Fibroblast of lung (primary cell): ENCODE measurements at regions not wholly inside any gene's neighbourhood (a gene's known extent, or its start where the extent isn't known, plus 50 kb on each side); places are given as distances from the start of the nearest gene placed in this dataset.

ENCODE experiments used
- DNase-seq, 2 donors: peaks; one replicate each; pipeline versions ENCODE4 v3.0.0 to v3.0.0-alpha.2; 2010; ENCODE audit warnings: low read depth in 2 of 2
- H2AFZ ChIP-seq: 2 replicates; pipeline ENCODE4 v1.5.1; 2012; ENCODE audit warnings: low read length, control low read depth, inconsistent platforms
- H3K27ac ChIP-seq: 2 replicates; pipeline ENCODE4 v1.5.1; 2011; ENCODE audit warnings: low read length, control low read depth; ENCODE audit not compliant: insufficient read depth
- H3K27me3 ChIP-seq: 2 replicates; pipeline ENCODE4 v1.5.1; 2011; ENCODE audit warnings: mild to moderate bottlenecking, low read length; ENCODE audit not compliant: control insufficient read depth, insufficient read depth
- H3K36me3 ChIP-seq: 2 replicates; pipeline ENCODE4 v1.5.1; 2011; ENCODE audit warnings: low read length; ENCODE audit not compliant: control insufficient read depth, insufficient read depth
- H3K4me1 ChIP-seq: 2 replicates; pipeline ENCODE4 v1.5.1; 2011; ENCODE audit warnings: low read length; ENCODE audit not compliant: control insufficient read depth, insufficient read depth; ENCODE audit errors: extremely low read depth
- H3K4me2 ChIP-seq: 2 replicates; pipeline ENCODE4 v1.5.1; 2011; ENCODE audit warnings: low read length, control low read depth; ENCODE audit not compliant: insufficient read depth; ENCODE audit errors: extremely low read depth
- H3K4me3 ChIP-seq, 4 experiments: fragments of 200-600 bp in 1 of 4; sonication (generic) in 1 of 4; replicated peaks in 1 of 4; 2 replicates each; pipeline ENCODE4 v1.5.1; 2011 to 2016; ENCODE audit warnings: low read length in 4 of 4, low read depth in 3 of 4, mild to moderate bottlenecking in 3 of 4, control low read depth in 2 of 4, inconsistent platforms in 1 of 4, mixed read lengths in 1 of 4; ENCODE audit not compliant: insufficient read depth in 1 of 4; ENCODE audit errors: control extremely low read depth in 1 of 4
- H3K79me2 ChIP-seq: 2 replicates; pipeline ENCODE4 v1.5.1; 2012; ENCODE audit warnings: mild to moderate bottlenecking, low read length, inconsistent platforms; ENCODE audit not compliant: control insufficient read depth, insufficient read depth
- H3K9ac ChIP-seq: 2 replicates; pipeline ENCODE4 v1.5.1; 2011; ENCODE audit warnings: mild to moderate bottlenecking, low read length, control low read depth; ENCODE audit not compliant: insufficient read depth
- H3K9me3 ChIP-seq: 2 replicates; pipeline ENCODE4 v1.5.1; 2012; ENCODE audit warnings: low read depth, low read length; ENCODE audit not compliant: control insufficient read depth, insufficient read depth
- H4K20me1 ChIP-seq: 2 replicates; pipeline ENCODE4 v1.5.1; 2011; ENCODE audit warnings: low read length; ENCODE audit not compliant: control insufficient read depth, insufficient read depth; ENCODE audit errors: extremely low read depth
- CTCF ChIP-seq, 2 donors: IDR thresholded peaks in 1 of 2; conservative IDR thresholded peaks in 1 of 2; 1 replicate in 1 of 2; 2 replicates in 1 of 2; pipeline ENCODE4 v1.5.1; 2011 to 2012; ENCODE audit warnings: low read length in 2 of 2, control low read depth in 1 of 2, inconsistent platforms in 1 of 2, low read depth in 1 of 2, mild to moderate bottlenecking in 1 of 2
- EZH2 ChIP-seq: IDR thresholded peaks from 2 replicates; pipeline ENCODE4 v1.5.1; 2012; ENCODE audit warnings: low read length, control low read depth, mild to moderate bottlenecking; ENCODE audit errors: missing control alignments

DNA sequence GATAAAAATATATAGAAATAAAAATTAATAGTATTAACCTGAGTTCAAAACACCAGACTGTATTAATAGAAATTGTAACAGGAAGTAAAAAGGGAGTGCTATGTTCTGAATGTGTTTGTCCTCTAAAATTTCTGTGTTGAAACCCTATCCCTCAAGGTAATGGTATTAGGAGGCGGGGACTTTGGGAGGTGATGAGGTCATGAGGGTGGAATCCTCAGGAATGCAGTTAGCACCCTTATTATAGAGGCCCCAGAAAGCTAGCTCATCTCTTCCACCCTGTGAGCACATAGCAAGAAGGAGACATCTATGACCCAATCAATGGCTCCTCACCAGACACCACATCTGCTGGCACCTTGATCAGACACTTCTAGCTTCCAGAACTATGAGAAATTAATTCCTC is 124.5 kb downstream of the CMPK2 start:
- Histone ChIP-seq H3K79me2 (no peaks in the 10 kb centered on the region), H3K9me3 (no peaks in the 10 kb centered on the region), H3K4me3 (no peak overlapping the region), H3K27me3 (no peaks in the 10 kb centered on the region), H3K27ac (no peak overlapping the region), H4K20me1 (no peaks in the 10 kb centered on the region), H3K4me1 (no peaks in the 10 kb centered on the region), H3K4me2 (no peak overlapping the region), H3K36me3 (no peaks in the 10 kb centered on the region), H3K9ac (no peak overlapping the region), H2AFZ (no peak overlapping the region)
- no peak for TF ChIP-seq CTCF (conservative IDR thresholded peaks at IDR 0.05 in 1 of 2, IDR thresholded peaks at IDR 0.05 in 1 of 2; ENCODE audit: low read depth in 1 of 2, low read length in 2 of 2)
- no peak for TF ChIP-seq EZH2
- no peak for DNase-seq

GRCh38 chr2:6744038-6744437 is 121.7 kb downstream of the CMPK2 start:
- Histone ChIP-seq H3K4me2 (no peak overlapping the region), H3K27me3 (no peaks in the 10 kb centered on the region)
- TF ChIP-seq CTCF (conservative IDR thresholded peaks at IDR 0.05 in 1 of 2, IDR thresholded peaks at IDR 0.05 in 1 of 2; ENCODE audit: low read depth in 1 of 2, low read length in 2 of 2) (no peak), EZH2 (no peak)

GRCh38 chr2:6747433-6747832 is 118.3 kb downstream of the CMPK2 start:
- H3K4me3 ChIP-seq, result no peak overlapping the region
- no peak overlapping the region for H3K27ac ChIP-seq
- TF ChIP-seq EZH2, result no peak
- no peak for TF ChIP-seq CTCF (conservative IDR thresholded peaks at IDR 0.05 in 1 of 2, IDR thresholded peaks at IDR 0.05 in 1 of 2; ENCODE audit: low read depth in 1 of 2, low read length in 2 of 2)
- no peak for DNase-seq
- no peaks in the 10 kb centered on the region for H3K27me3 ChIP-seq
- no peaks in the 10 kb centered on the region for H4K20me1 ChIP-seq
- no peak overlapping the region for H3K9ac ChIP-seq
- no peaks in the 10 kb centered on the region for H3K79me2 ChIP-seq
- no peak overlapping the region for H2AFZ ChIP-seq
- H3K4me2 ChIP-seq, result no peak overlapping the region
- H3K4me1 ChIP-seq, result no peaks in the 10 kb centered on the region
- H3K9me3 ChIP-seq, result no peaks in the 10 kb centered on the region
- H3K36me3 ChIP-seq, result no peaks in the 10 kb centered on the region

More at GRCh38 chr2:6744038-6744437, 121.7 kb downstream of the CMPK2 start:
- Histone ChIP-seq H4K20me1 (no peaks in the 10 kb centered on the region), H3K36me3 (no peaks in the 10 kb centered on the region), H2AFZ (no peak overlapping the region), H3K4me3 (no peak overlapping the region), H3K27ac (no peak overlapping the region), H3K9ac (no peak overlapping the region), H3K79me2 (no peaks in the 10 kb centered on the region), H3K9me3 (no peaks in the 10 kb centered on the region), H3K4me1 (no peaks in the 10 kb centered on the region)
- no peak for DNase-seq
